SK-N-SH treated with all-trans-retinoic acid at 6 μM for 48 hours (cell line): ENCODE measurements at regions not wholly inside any gene's neighbourhood (a gene's known extent, or its start where the extent isn't known, plus 50 kb on each side); places are given as distances from the start of the nearest gene placed in this dataset.

Source experiments
- ARNTL ChIP-seq: fragments of 450-650 bp; formaldehyde crosslinking; IDR thresholded peaks from 2 replicates; pipeline ENCODE4 v1.5.0; 2020; ENCODE audit warnings: low read depth, mild to moderate bottlenecking, moderate library complexity, borderline replicate concordance
- CREB5 ChIP-seq: fragments of 250-450 bp; sonication (Bioruptor Pico); IDR thresholded peaks from 2 replicates; pipeline ENCODE4 v1.5.1; 2020; ENCODE audit warnings: low read depth, mild to moderate bottlenecking, moderate library complexity
- CSDC2 ChIP-seq: fragments of 250-450 bp; sonication (Bioruptor Pico); IDR thresholded peaks from 2 replicates; pipeline ENCODE4 v1.5.0; 2020; ENCODE audit warnings: mild to moderate bottlenecking, moderate library complexity
- PATZ1 ChIP-seq: fragments of 250-450 bp; sonication (Bioruptor Pico); IDR thresholded peaks from 2 replicates; pipeline ENCODE4 v1.8.0; 2020; ENCODE audit warnings: mild to moderate bottlenecking, moderate library complexity, borderline replicate concordance
- POU6F1 ChIP-seq: fragments of 250-450 bp; sonication (Bioruptor Pico); IDR thresholded peaks from 2 replicates; pipeline ENCODE4 v1.8.0; 2021; ENCODE audit warnings: low read depth, mild to moderate bottlenecking, moderate library complexity, borderline replicate concordance
- PPARA ChIP-seq: fragments of 250-450 bp; sonication (Bioruptor Pico); IDR thresholded peaks from 2 replicates; pipeline ENCODE4 v1.5.0; 2020; ENCODE audit warnings: mild to moderate bottlenecking, borderline replicate concordance
- TCF4 ChIP-seq: fragments of 250-450 bp; sonication (Bioruptor Pico); IDR thresholded peaks from 2 replicates; pipeline ENCODE4 v1.8.0; 2021; ENCODE audit warnings: mild to moderate bottlenecking, moderate library complexity, borderline replicate concordance
- TOX ChIP-seq: fragments of 250-450 bp; sonication (Bioruptor Pico); IDR thresholded peaks from 2 replicates; pipeline ENCODE4 v1.8.0; 2021; ENCODE audit warnings: mild to moderate bottlenecking, moderate library complexity, borderline replicate concordance
- ZC3H10 ChIP-seq: fragments of 250-450 bp; sonication (Bioruptor Pico); IDR thresholded peaks from 2 replicates; pipeline ENCODE4 v1.5.1; 2021; ENCODE audit warnings: mild to moderate bottlenecking, moderate library complexity
- ZFP3 ChIP-seq: fragments of 250-450 bp; sonication (Bioruptor Pico); IDR thresholded peaks from 2 replicates; pipeline ENCODE4 v1.5.0; 2020; ENCODE audit warnings: mild to moderate bottlenecking, moderate library complexity
- ZNF565 ChIP-seq: fragments of 450-650 bp; formaldehyde crosslinking; conservative IDR thresholded peaks from 2 replicates; pipeline ENCODE4 v1.5.0; 2020; ENCODE audit warnings: low read depth, mild to moderate bottlenecking, moderate library complexity

- TF ChIP-seq ZC3H10 (no peak), CSDC2 (CRISPR knock-in tag) (no peak), POU6F1 (CRISPR knock-in tag) (no peak), PPARA (no peak), ARNTL (CRISPR knock-in tag) (no peak), TOX (CRISPR knock-in tag) (no peak), TCF4 (CRISPR knock-in tag) (no peak), ZNF565 (CRISPR knock-in tag) (no peak), PATZ1 (CRISPR knock-in tag) (no peak), ZFP3 (CRISPR knock-in tag) (no peak), CREB5 (CRISPR knock-in tag) (no peak)
Observed at GRCh38 chrX:39445336-39445735, 644.1 kb downstream of the MID1IP1 start.
